NCI-H1048 (cell line): ENCODE measurements at regions not wholly inside any gene's neighbourhood (a gene's known extent, or its start where the extent isn't known, plus 50 kb on each side); places are given as distances from the start of the nearest gene placed in this dataset.
"Not testable (repeated sequence)": the region's sequence is repeated elsewhere in the genome, so short reads cannot be mapped to it uniquely, and the experiment has no call there.

Experiments used
- DNase-seq: peaks from one replicate; lab custom pipeline; 2025; lab: John Stamatoyannopoulos, UW

DNA sequence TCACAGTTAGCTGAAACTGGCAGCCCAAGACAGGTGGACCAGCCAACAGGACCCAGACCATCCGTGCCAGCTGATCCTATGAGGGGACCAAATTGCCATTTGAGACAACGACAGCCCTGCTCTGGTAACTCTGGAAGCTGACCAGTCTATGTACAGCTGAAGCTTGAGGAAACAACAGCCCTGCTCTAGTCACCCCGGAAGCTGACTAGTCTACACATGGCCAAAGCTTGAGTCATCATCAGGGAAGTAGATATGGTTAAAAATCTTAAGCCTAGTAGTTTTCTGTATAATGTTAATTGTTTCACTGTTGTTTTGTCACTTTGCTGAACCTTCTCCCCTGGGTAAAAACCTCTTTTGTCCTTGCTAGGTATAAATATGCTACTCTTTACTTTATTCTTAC is 905.4 kb upstream of the NDST4 start:
- DNase-seq = no peak

- DNase-seq = no peak
These were observed 902.8 kb upstream of the NDST4 start for GRCh38 chr4:116016201-116016600.

DNA sequence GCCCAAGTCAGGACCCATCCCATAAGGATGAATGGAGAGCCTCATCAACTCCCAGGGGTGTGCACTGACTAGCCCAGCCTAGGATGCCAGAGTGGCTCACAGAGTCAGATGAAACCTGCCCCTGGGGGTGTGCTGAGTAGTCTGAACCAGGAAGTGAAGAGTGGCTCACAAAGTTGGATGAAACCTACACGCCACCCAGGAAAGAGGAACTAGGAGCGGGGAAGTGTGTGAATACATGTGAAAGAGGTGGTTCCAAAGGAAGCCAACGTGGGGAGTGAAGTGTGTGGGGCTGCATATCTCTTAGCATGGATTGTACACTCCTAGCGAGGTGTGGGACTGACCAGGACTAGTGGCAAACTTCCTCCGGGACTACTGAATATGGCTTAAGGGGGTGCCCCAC is 902.1 kb upstream of the NDST4 start:
- no peak for DNase-seq

GRCh38 chr4:116015062-116015461 is 901.6 kb upstream of the NDST4 start:
- DNase-seq = no peak

GRCh38 chr4:116010923-116011322 is 897.5 kb upstream of the NDST4 start:
- no peak for DNase-seq

GRCh38 chr4:116005806-116006088 is 892.3 kb upstream of the NDST4 start:
- DNase-seq = no peak

DNA sequence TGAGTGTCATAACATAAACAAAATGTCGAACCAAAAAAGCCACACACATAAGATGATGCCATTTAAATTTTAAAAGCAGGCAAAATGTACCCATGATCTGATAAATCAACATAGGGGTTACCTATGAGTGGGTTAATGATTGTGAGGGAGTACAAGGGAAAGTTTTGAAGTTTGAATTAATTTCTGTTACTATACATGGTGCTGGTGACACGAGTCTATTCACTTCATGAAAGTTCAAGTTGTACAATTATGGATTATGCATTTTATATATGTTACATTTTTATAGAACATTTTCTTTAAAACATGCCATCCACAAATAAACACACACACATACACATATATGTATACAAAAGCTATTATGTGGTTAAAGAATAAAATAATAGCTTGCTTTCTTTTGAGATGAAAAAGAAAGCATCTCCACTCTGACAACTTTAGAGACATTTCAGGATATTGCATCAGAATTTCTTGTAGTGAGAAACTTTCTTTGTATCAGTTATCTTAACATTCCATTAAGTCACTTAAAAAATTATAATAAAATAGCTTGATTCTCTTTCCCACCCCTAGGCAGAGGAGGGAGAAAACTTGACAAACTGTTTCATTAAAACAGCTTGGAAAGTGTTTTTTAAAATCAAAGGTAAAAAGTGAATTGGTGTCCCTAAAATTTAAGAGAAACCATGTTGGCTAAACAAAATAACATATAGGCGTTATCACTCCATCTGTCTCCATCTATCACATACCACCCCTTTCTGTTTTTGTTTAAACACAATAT is 891.8 kb upstream of the NDST4 start:
- no peak for DNase-seq

DNA sequence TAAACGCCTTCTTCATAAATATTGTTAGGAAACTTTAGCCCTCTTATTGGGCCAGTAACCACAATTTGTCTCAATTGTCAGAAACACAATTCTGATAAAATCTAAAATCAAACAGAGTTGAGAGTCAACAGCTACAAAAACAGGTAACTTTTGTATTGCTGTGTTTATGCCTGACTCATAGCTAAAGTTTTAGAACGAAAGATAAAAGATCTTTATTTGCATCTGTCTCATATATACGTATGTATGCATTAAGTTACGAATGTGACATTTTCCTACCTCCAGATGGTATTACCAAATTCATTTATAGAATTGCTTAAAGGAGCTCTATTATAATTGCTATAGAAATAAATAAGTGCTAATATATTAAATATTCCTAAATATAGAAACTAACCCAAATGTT is 887.9 kb upstream of the NDST4 start:
- DNase-seq = no peak

GRCh38 chr4:115986573-115986972 is 873.2 kb upstream of the NDST4 start:
- no peak for DNase-seq

- not testable (repeated sequence) for DNase-seq
These were observed 862.1 kb upstream of the NDST4 start for GRCh38 chr4:115975421-115976001.

- no peak for DNase-seq
These were observed 860.3 kb upstream of the NDST4 start for GRCh38 chr4:115973768-115974167.

GRCh38 chr4:115972967-115973366 is 859.5 kb upstream of the NDST4 start:
- DNase-seq = no peak

- DNase-seq = no peak
These were observed 857.4 kb upstream of the NDST4 start for GRCh38 chr4:115970859-115971258.

DNA sequence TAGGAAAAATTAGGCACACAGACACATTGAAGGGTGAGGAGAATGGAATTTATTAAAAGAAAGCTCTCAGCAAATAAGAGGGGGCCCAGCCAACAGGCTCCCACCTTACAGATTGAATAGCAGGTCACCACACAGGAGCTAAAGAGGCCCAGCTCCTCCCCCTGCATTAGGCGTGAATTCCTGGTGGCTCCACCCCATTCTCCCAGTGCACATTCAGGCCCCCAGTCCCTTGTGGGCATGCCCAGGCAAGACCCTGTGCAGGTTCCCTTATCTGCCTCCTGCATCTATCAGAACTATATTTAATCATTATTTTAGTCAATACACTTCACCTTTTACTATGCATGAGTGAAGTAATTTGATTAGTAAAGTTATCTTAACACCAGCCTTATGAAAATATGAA is 856.3 kb upstream of the NDST4 start:
- no peak for DNase-seq

DNA sequence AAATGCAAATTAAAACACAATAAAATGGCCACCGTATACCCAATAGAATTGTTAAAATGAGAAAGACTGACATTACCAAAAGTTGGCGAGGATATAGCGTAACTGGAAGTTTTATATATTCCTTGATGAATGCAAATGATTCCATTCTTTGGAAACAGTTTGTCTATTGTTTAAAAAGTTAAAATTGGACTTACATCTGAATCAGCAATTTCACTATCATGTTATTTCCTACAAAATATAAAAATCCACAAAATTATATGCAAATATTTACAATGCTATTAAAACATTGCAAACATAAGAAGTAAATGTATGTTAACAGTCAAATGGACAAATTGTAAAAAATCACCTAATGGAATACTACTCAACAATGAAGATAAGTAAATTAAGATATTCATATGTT is 852.2 kb upstream of the NDST4 start:
- DNase-seq = no peak

DNA sequence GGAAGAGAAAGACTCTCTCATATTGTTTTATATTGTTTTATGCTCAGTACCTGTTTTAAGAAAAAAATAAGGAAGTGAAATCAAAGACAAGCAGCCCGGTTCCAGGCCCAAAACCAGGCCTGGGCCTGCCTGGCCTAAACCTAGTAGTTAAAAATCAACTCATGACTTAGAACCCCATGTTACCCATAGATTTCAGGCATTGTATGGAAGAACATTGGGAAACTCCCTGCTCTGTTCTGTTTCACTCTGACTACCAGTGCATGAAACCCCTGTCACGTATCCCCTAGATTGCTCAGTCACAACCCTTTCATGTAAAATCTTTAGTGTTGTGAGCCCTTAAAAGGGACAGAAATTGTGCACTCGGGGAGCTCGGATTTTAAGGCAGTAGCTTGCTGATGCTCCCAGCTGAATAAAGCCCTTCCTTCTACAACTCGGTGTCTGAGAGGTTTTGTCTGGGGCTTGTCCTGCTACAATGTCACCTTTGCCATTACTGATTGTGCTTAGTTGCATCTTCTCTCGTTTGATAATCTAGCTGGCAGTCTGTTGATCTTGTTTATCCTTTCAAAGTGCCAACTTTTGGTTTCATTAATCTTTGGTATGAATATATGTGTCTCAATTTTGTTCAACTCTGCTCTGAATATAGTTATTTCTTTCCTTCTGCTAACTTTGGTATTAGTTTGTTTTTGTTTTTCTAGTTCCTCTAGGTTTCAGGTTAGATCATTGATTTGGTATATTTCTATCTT is 842.8 kb upstream of the NDST4 start:
- DNase-seq = not testable (repeated sequence)

DNA sequence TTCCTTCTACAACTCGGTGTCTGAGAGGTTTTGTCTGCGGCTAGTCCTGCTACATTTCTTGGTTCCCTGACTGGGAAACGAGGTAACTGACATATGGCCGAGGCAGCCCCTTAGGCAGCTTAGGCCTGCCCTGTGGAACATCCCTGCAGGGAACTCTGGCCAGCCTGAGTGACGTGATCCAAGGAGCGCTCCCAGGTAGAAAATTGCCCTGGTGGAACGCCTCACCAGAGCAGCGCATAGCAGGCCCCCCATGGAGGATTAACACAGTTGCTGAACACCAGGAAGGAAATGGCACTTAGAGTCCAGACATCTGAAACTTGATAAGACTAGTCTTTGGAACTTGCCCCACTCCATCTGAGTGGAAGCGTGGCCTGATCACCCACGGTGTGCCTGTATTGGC is 837.4 kb upstream of the NDST4 start:
- no peak for DNase-seq

- not testable (repeated sequence) for DNase-seq
These were observed 836.7 kb upstream of the NDST4 start for GRCh38 chr4:115949974-115950743.

- DNase-seq = no peak
These were observed 831.6 kb upstream of the NDST4 start for GRCh38 chr4:115945026-115945425.

DNA sequence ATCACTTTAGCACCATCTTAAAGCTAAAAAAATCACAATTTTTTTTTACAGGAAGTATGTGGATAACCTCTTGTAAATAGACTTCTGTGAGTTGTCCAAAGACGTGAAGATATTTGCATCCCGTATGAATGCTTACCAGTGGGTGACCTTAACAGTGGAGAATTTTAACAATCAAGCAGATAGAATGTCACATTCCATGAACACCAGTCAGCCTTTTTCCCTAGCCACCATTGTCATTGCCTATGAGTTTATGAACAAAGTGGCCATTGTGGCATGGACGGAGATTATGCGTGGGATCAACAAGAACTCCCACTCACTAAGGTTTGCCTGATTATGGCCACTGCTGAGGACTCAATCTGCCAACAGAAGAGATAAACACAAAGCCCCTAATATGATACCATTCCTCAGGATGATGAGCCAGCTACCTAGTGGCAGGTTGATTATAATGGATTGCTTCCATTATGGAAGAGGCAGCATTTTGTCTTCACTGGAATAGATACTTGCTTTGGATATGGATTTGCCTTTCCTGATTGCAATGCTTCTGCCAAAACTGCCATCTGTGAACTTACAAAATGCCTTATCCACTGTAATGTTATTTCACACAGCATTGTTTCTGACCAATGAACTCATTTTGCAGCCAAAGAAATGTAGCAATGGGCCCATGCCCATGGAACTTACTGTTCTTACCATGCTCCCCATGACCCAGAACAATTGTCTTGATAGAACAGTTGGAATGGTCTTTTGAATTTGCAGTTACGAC is 830.9 kb upstream of the NDST4 start:
- no peak for DNase-seq

DNA sequence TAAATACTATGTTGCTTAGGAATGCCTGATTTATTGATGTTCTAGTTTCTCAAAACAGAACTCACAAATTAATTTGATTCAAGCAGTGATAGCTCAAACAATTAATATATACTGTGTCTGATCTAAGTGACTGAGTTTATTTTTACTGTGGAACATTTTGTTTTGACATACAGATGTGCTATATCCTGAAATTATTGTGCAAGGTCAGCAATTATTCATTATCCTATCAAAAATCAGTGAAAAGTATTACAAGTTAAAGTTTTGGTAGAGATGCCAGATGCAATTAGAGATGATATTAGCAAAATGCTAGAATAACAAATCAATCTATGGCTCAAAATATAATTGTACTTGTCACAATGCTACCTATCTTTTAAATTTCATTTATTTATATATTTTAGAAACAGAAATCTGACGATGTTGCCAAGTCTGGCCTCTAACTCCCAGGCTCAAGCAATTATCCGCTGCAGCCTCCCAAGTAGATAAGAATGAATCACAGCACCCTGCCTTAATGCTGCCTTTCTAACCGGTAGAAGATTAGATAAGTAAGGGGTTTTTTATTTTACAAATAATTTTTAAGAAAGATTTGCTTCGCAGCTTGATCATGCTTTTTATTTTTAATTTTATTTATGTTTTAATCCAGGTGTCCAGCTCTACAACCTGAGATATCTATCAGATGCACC is 825.5 kb upstream of the NDST4 start:
- DNase-seq = no peak
